ENCODE measurements at regions not wholly inside any gene's neighbourhood (a gene's known extent, or its start where the extent isn't known, plus 50 kb on each side); places are given as distances from the start of the nearest gene placed in this dataset.

GRCh38 chr6:127641905-127642304, 64.9 kb downstream of the C6orf58 start:
- DNase-seq (ENCODE audit: low read depth), result peak; percentile 22
